Thymus (tissue), 11 donors: ENCODE measurements at regions not wholly inside any gene's neighbourhood (a gene's known extent, or its start where the extent isn't known, plus 50 kb on each side); places are given as distances from the start of the nearest gene placed in this dataset.

Source experiments
- DNase-seq, 9 donors: peaks; one replicate each; pipeline ENCODE4 v3.0.0-alpha.2; 2013; ENCODE audit warnings: low spot score in 9 of 9, low read depth in 6 of 9, missing footprints in 1 of 9
- H3K27ac ChIP-seq, 2 donors: one replicate each; pipeline ENCODE4 v1.5.1; 2013; ENCODE audit warnings: control low read depth in 1 of 2, low read depth in 1 of 2, low read length in 1 of 2, mild to moderate bottlenecking in 1 of 2, moderate library complexity in 1 of 2
- H3K27me3 ChIP-seq, 2 donors: one replicate each; pipeline ENCODE4 v1.5.1; 2013; ENCODE audit warnings: low read length in 1 of 2; ENCODE audit not compliant: control insufficient read depth in 2 of 2, insufficient read depth in 1 of 2
- H3K36me3 ChIP-seq, 2 donors: one replicate each; pipeline ENCODE4 v1.5.1; 2013; ENCODE audit warnings: low read length in 1 of 2, mild to moderate bottlenecking in 1 of 2, moderate library complexity in 1 of 2; ENCODE audit not compliant: control insufficient read depth in 2 of 2, insufficient read depth in 2 of 2
- H3K4me1 ChIP-seq, 2 donors: one replicate each; pipeline ENCODE4 v1.5.1; 2013; ENCODE audit warnings: low read length in 2 of 2; ENCODE audit not compliant: control insufficient read depth in 2 of 2, insufficient read depth in 2 of 2
- H3K4me3 ChIP-seq, 2 donors: one replicate each; pipeline ENCODE4 v1.5.1; 2013; ENCODE audit warnings: low read length in 2 of 2, control low read depth in 1 of 2, mild to moderate bottlenecking in 1 of 2
- H3K9me3 ChIP-seq, 2 donors: one replicate each; pipeline ENCODE4 v1.5.1; 2013; ENCODE audit warnings: low read length in 1 of 2, mild to moderate bottlenecking in 1 of 2; ENCODE audit not compliant: control insufficient read depth in 2 of 2, insufficient read depth in 1 of 2
- WGBS: extraction: QIAGEN DNeasy Blood & Tissue Kit; methylation state at CpG from one replicate; pipeline ENCODE4 v1.1.7; 2013; 5-methylcytosine and 5-hydroxymethylcytosine counted together
- donor health status: healthy.

DNA sequence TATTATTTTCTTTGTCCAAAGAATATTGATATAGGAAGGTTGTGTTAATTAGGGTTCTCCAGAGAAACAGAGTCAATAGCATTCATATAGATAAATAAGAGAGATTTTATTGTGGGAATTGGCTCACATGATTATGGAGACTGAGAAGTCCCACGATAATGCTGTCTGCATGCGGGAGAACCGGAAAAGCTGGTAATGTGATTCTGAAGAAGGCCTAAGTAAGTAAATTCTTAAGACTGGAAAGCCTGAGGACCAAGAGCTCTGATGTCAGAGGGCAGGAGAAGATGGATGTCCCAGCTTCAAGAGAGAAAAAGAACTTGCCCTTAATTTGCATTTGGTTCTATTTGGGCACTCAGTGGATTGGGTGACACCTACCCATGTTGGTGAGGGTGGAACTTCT is 307.4 kb upstream of the C9orf72 start:
- no peak overlapping the region for H3K27ac ChIP-seq
- H3K36me3 ChIP-seq, result no peaks in the 10 kb centered on the region
- no peaks in the 10 kb centered on the region for H3K27me3 ChIP-seq
- WGBS, result 64% methylated on average over 3 of the region's 3 CpGs
- no peaks in the 10 kb centered on the region for H3K4me1 ChIP-seq
- no peak overlapping the region for H3K4me3 ChIP-seq
- no peak for DNase-seq
- no peaks in the 10 kb centered on the region for H3K9me3 ChIP-seq

DNA sequence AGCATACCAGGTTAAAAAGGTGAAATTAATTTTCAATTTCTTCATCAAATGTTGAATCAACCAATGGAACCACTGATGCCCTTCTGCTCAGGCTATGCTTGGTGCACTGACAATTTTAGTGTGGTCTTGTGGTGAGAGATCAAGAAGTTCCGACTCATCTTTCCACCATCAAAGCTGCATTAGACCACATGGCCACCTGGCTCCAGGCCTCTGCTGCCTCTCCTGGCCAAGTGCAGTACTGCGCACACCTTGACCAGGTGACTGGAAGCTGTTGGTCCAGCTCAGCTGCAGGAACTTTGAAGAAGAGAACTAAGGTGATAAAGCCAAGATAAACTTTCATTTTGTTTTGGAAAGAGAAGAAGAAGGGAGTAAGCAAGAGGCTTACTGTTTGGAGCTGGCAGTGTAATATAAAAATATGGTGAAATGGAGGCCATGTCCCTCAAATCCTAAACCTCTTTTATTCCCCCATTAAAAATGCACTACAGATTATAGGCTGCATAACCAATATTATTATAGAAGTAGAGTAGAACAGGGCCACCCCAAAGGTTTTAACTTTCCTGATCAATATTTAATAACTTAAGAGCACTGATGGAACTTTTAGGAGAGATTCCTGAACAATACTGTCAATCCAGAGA is 315.5 kb upstream of the C9orf72 start:
- DNase-seq, result peak in 6 of 9 donors; percentile 2 to 24 (median 8)
- H3K27ac ChIP-seq, result no peak overlapping the region
- H3K4me3 ChIP-seq, result no peak overlapping the region
- WGBS, result 68% methylated on average over 2 of the region's 2 CpGs
- no peaks in the 10 kb centered on the region for H3K9me3 ChIP-seq
- H3K36me3 ChIP-seq, result no peaks in the 10 kb centered on the region
- no peaks in the 10 kb centered on the region for H3K4me1 ChIP-seq
- H3K27me3 ChIP-seq, result no peaks in the 10 kb centered on the region

DNA sequence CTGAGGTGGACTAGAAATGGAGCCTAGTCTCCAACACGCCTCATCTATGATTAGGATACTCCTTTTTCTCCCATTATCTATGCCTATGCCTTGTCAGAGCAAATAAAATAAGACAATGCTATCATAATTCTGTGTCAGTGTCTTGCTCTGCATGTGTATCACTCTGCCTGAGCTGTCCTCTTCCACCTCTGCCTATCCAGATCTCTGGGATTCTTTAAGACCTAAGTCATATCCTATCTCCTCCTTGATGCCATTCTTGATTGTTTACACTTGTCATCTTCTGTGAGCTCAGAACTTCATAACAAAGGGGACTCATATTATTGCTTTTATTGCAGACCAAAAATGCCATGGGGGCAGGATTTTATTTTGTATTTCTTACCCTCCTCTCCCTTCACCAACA is 351.2 kb upstream of the C9orf72 start:
- 90% methylated on average over 1 of the region's 1 CpG for WGBS
- no peak overlapping the region for H3K27ac ChIP-seq
- H3K4me1 ChIP-seq, result no peaks in the 10 kb centered on the region
- no peaks in the 10 kb centered on the region for H3K27me3 ChIP-seq
- H3K36me3 ChIP-seq, result no peaks in the 10 kb centered on the region
- DNase-seq, result no peak
- H3K9me3 ChIP-seq, result no peaks in the 10 kb centered on the region
- H3K4me3 ChIP-seq, result no peak overlapping the region

DNA sequence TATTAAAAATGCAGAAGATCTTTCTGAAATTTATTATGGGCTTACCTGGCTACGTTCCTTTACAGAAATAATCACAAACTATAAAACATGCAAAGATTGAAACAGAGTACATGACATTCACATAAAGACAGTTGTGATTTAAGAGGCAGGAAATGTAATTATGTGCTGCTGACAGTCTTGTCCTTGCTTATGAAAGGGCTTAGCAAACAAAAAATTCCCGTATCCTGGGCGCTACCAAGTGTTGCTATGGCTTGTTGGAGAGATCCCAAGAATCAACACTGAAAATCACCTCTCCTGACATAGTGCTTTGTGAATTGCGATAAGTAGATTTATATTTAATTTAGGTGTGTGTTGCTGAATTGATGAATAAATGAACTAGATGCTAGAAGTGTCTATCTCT is 352.5 kb upstream of the C9orf72 start:
- no peaks in the 10 kb centered on the region for H3K9me3 ChIP-seq
- 94% methylated on average over 4 of the region's 4 CpGs for WGBS
- no peaks in the 10 kb centered on the region for H3K36me3 ChIP-seq
- DNase-seq, result no peak
- no peaks in the 10 kb centered on the region for H3K4me1 ChIP-seq
- no peak overlapping the region for H3K4me3 ChIP-seq
- no peaks in the 10 kb centered on the region for H3K27me3 ChIP-seq
- no peak overlapping the region for H3K27ac ChIP-seq

DNA sequence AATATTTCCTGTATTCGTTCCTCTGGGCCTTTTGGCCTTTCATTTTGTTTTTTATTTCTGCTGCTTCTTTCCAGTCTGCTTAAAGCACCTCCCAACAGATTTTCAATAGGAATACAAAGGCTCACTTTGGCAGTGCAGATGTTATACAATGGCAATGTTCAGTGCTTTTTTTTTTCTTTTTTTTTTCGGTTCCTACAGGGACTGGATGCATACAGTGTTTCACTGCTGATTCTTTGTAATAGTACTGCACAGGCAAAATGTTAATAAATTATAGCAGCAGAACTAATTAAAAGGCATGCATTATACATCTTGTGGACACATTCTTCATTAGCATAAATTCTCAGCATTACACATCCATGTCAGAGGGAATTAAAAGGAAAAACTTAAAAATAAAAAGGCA is 356.6 kb upstream of the C9orf72 start:
- Histone ChIP-seq H3K9me3 (no peaks in the 10 kb centered on the region), H3K27me3 (no peaks in the 10 kb centered on the region), H3K27ac (no peak overlapping the region), H3K4me3 (no peak overlapping the region), H3K4me1 (no peaks in the 10 kb centered on the region), H3K36me3 (no peaks in the 10 kb centered on the region)
- 54% methylated on average over 2 of the region's 2 CpGs for WGBS
- DNase-seq, result no peak

DNA sequence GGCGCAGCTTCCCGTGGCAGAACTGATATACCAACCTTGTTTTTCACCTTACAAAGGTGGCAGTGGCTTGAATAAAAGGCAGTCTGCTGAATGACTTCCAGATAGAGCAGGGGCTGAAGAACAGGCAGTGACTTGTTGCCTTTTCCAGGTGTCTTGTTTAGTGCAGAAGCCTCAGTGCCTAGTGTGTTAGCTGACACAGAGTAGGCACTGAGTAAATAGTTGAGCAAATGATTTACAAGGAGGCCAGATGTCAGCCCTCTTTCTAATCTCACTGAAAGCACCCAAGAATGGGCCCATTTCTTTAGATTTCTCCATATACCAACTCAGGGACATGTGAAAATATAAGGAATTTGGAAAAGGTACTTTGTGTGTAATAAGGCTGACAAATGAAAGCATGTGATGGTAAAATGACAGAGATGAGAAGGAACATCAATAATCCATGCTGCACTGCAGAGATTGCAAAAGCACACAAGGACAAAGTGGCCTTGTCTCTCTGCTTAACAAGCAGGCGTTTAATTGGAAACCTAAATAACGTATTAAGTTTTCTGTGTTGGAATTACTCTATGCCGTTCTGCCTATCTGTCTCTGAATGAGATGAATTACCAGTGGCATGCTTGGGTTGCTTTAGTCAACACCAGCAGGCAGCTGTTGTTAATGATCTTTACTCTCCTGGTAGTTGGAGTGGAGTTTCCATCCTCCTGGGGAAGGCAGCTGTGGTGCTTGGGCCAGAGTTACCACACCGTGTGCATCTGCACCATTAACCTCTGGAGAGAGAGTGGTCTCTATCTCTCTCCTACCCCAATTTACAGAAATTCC is 360.1 kb upstream of the C9orf72 start:
- H3K9me3 ChIP-seq, result no peaks in the 10 kb centered on the region
- H3K27me3 ChIP-seq, result no peaks in the 10 kb centered on the region
- H3K36me3 ChIP-seq, result no peaks in the 10 kb centered on the region
- H3K4me1 ChIP-seq, result no peaks in the 10 kb centered on the region
- no peak for DNase-seq
- 83% methylated on average over 6 of the region's 6 CpGs for WGBS
- no peak overlapping the region for H3K27ac ChIP-seq
- H3K4me3 ChIP-seq, result no peak overlapping the region

DNA sequence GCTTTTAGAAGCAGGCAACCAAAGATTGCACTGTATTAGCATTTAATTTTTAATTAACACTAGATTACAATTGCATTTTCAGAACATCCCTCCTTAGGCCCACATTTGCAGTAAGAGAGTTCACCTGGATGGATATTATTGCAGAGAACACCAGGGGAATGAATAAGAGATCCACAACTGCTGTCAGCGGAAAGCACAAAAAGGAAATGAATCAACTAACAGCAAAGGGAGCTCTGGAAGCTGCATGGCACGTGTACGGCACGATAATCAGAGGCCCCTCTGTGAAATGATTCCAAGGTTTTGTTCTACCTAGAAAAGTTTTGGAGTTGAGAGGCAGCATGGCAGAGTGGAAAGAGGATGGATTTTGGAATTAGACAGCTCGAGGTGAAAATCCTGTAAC is 361.2 kb upstream of the C9orf72 start:
- Histone ChIP-seq H3K36me3 (no peaks in the 10 kb centered on the region), H3K9me3 (no peaks in the 10 kb centered on the region), H3K4me1 (no peaks in the 10 kb centered on the region), H3K4me3 (no peak overlapping the region), H3K27ac (no peak overlapping the region), H3K27me3 (no peaks in the 10 kb centered on the region)
- 73% methylated on average over 5 of the region's 5 CpGs for WGBS
- no peak for DNase-seq

DNA sequence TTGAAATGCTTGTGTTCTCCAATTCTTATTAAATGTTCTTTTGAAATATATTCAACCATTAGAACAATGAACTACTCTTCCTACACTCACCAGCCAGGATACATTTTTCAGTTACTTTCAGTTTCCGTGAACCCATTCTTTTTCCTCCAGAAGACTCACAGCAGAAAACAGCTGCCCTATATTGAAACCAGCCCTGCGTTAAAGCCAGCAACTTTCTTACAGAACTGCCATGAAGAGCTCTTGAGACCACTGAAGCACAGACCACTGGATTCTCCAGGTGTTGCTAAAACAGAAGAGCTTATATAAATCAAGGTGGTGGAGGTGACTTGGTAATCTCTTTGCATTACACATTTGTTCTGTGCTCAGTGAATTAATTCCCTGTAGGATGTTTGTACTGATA is 365.9 kb upstream of the C9orf72 start:
- WGBS, result 82% methylated on average over 2 of the region's 2 CpGs
- Histone ChIP-seq H3K36me3 (no peaks in the 10 kb centered on the region), H3K4me3 (no peak overlapping the region), H3K4me1 (no peaks in the 10 kb centered on the region), H3K27me3 (no peaks in the 10 kb centered on the region), H3K27ac (no peak overlapping the region), H3K9me3 (no peaks in the 10 kb centered on the region)
- no peak for DNase-seq

DNA sequence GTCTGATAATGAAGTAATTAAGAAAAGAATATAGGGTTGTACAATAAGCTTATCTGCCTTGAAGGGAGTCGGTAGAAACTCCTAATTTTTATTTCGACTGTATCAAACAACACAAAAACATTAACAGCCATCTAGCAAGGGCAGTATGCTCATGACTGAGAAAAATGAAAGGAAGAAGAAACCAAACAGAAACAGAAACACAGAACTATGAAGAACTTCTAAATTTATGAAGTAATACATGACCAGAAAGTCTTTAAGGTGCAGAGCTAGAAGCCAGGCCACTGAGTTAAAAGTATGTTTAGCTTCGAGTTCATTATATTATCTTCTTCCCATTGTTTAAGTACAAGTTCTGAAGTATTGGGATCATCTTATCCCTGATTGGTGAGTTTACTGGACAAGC is 367.3 kb upstream of the C9orf72 start:
- no peaks in the 10 kb centered on the region for H3K36me3 ChIP-seq
- no peaks in the 10 kb centered on the region for H3K4me1 ChIP-seq
- H3K9me3 ChIP-seq, result no peaks in the 10 kb centered on the region
- no peak overlapping the region for H3K4me3 ChIP-seq
- 96% methylated on average over 3 of the region's 3 CpGs for WGBS
- no peak overlapping the region for H3K27ac ChIP-seq
- no peak for DNase-seq
- no peaks in the 10 kb centered on the region for H3K27me3 ChIP-seq
